GM12891 (cell line): ENCODE measurements at regions not wholly inside any gene's neighbourhood (a gene's known extent, or its start where the extent isn't known, plus 50 kb on each side); places are given as distances from the start of the nearest gene placed in this dataset.
"Not testable (repeated sequence)": the region's sequence is repeated elsewhere in the genome, so short reads cannot be mapped to it uniquely, and the experiment has no call there.

Source experiments
- POLR2A ChIP-seq: IDR thresholded peaks from 2 replicates; pipeline ENCODE4 v1.6.1; 2011; ENCODE audit warnings: low read depth, low read length, control low read depth
- POLR2AphosphoS5 ChIP-seq: IDR thresholded peaks from 2 replicates; pipeline ENCODE4 v1.6.1; 2011; ENCODE audit warnings: low read depth, low read length, control low read depth
- POU2F2 ChIP-seq: IDR thresholded peaks from 2 replicates; pipeline ENCODE4 v1.6.1; 2011; ENCODE audit warnings: low read depth, mild to moderate bottlenecking, control low read depth, low read length, moderate library complexity
- SPI1 ChIP-seq: IDR thresholded peaks from 2 replicates; pipeline ENCODE4 v1.6.1; 2011; ENCODE audit warnings: low read depth, low read length, control low read depth
- TAF1 ChIP-seq: IDR thresholded peaks from 2 replicates; pipeline ENCODE4 v1.6.1; 2011; ENCODE audit warnings: low read depth, low read length, control low read depth

- not testable (repeated sequence) for TF ChIP-seq POLR2A, POLR2AphosphoS5, POU2F2, TAF1, SPI1
Measured at GRCh38 chr1:146656356-146657060, 281.6 kb upstream of the NBPF12 start.
